ENCODE measurements at regions not wholly inside any gene's neighbourhood (a gene's known extent, or its start where the extent isn't known, plus 50 kb on each side); places are given as distances from the start of the nearest gene placed in this dataset.

DNA sequence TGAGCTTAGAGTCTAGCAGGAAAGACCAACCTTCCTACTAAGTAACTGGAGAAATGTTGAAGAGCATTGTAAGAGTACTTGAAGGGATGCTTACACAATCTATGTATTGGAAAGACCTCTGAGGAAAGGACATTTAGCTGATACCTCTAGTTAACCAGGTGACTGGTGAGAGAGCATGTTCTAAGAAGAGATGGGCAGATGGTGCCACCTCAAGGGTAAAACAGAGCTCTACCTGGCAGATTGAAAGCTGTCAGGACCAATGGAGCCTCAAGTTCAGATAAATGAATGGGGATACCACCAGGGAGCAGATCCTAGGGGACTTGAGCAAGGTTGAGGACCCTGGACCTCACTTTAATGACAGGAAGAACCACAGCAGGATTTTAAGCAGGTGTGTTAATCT is 196.4 kb downstream of the QDPR start:
- H2BK15ac ChIP-seq (ENCODE audit: low read length): no peak overlapping the region
- no peaks in the 10 kb centered on the region for H3K36me3 ChIP-seq (replicated peaks in 1 of 2; ENCODE audit: control insufficient read depth in 2 of 2, insufficient read depth in 2 of 2, low read length in 2 of 2)
- no peak overlapping the region for H4K91ac ChIP-seq (ENCODE audit: low read depth, low read length, poor library complexity)
- no peak overlapping the region for H3K18ac ChIP-seq (ENCODE audit: low read length)
- no peak overlapping the region for H2BK12ac ChIP-seq (ENCODE audit: low read length)
- no peak overlapping the region for H2AK5ac ChIP-seq (ENCODE audit: low read depth, low read length)
- no peak overlapping the region for H4K8ac ChIP-seq (ENCODE audit: low read depth, low read length)
- H3K27ac ChIP-seq (replicated peaks; ENCODE audit: low read length): no peak overlapping the region
- H3K4ac ChIP-seq (ENCODE audit: low read length): no peak overlapping the region
- H3K4me2 ChIP-seq (ENCODE audit: insufficient read depth, low read length, poor library complexity, severe bottlenecking): no peak overlapping the region
- no peak overlapping the region for H2AFZ ChIP-seq (ENCODE audit: low read length)
- H3K4me1 ChIP-seq (ENCODE audit: control insufficient read depth in 2 of 2, insufficient read depth in 1 of 2, low read depth in 1 of 2, low read length in 2 of 2): no peaks in the 10 kb centered on the region
- no peak overlapping the region for H3K4me3 ChIP-seq (ENCODE audit: low read length in 2 of 2)
- H2BK120ac ChIP-seq (ENCODE audit: low read depth, low read length): no peak overlapping the region
- no peak overlapping the region for H3K14ac ChIP-seq (ENCODE audit: low read length)
- peaks cover 2 to 3% of the 10 kb centered on the region in 2 donors for H3K9me3 ChIP-seq (replicated peaks in 1 of 2; ENCODE audit: control insufficient read depth in 2 of 2, insufficient read depth in 1 of 2, low read depth in 1 of 2, low read length in 2 of 2)
- DNase-seq (ENCODE audit: low spot score): no peak
- H2BK5ac ChIP-seq (ENCODE audit: low read length): no peak overlapping the region
- H3K23ac ChIP-seq (ENCODE audit: low read depth, low read length, poor library complexity): no peak overlapping the region
- no peak overlapping the region for H3K9ac ChIP-seq (ENCODE audit: low read depth, low read length, poor library complexity)
- no peaks in the 10 kb centered on the region for H3K79me1 ChIP-seq (ENCODE audit: low read depth, low read length)
- peaks cover 0 to 2% (median 0%) of the 10 kb centered on the region in 3 experiments for H3K27me3 ChIP-seq (ENCODE audit: control insufficient read depth in 3 of 3, insufficient read depth in 3 of 3, low read depth in 1 of 3, low read length in 3 of 3)

DNA sequence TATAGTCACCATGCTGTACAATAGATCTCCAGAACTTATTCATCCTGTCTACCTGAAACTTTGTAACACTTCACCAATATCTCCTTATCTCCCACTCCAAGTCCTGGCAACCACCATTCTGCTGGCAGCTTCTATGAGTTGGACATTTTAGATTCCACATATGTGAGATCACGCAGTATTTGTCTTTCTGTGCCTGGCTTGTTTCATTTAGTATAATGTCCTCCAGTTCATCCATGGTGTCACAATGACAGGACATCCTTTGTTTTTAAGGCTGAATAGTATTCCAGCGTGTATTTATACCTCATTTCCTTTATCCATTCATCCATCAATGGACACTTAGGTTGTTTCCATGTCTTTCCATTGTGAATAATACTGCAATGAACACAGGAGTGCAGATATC is 198.7 kb downstream of the QDPR start:
- no peak overlapping the region for H3K27ac ChIP-seq (replicated peaks; ENCODE audit: low read length)
- no peak for DNase-seq (ENCODE audit: low spot score)
- H3K9me3 ChIP-seq (replicated peaks in 1 of 2; ENCODE audit: control insufficient read depth in 2 of 2, insufficient read depth in 1 of 2, low read depth in 1 of 2, low read length in 2 of 2): no peaks in the 10 kb centered on the region
- H3K36me3 ChIP-seq (replicated peaks in 1 of 2; ENCODE audit: control insufficient read depth in 2 of 2, insufficient read depth in 2 of 2, low read length in 2 of 2): no peaks in the 10 kb centered on the region
- no peak overlapping the region for H3K4me2 ChIP-seq (ENCODE audit: insufficient read depth, low read length, poor library complexity, severe bottlenecking)
- no peak overlapping the region for H2BK12ac ChIP-seq (ENCODE audit: low read length)
- no peak overlapping the region for H2BK5ac ChIP-seq (ENCODE audit: low read length)
- H3K9ac ChIP-seq (ENCODE audit: low read depth, low read length, poor library complexity): no peak overlapping the region
- H2AFZ ChIP-seq (ENCODE audit: low read length): no peak overlapping the region
- H3K4me3 ChIP-seq (ENCODE audit: low read length in 2 of 2): no peak overlapping the region
- WGBS, 2 donors (ENCODE audit: extremely low coverage in 2 of 2, insufficient read length in 2 of 2, insufficient replicate concordance in 1 of 2): no CpG with 5 or more reads among the region's 2 CpGs
- H3K27me3 ChIP-seq (ENCODE audit: control insufficient read depth in 3 of 3, insufficient read depth in 3 of 3, low read depth in 1 of 3, low read length in 3 of 3): no peaks in the 10 kb centered on the region
- H4K8ac ChIP-seq (ENCODE audit: low read depth, low read length): no peak overlapping the region
- no peak overlapping the region for H2BK120ac ChIP-seq (ENCODE audit: low read depth, low read length)
- no peak overlapping the region for H3K14ac ChIP-seq (ENCODE audit: low read length)
- no peak overlapping the region for H3K4ac ChIP-seq (ENCODE audit: low read length)
- no peaks in the 10 kb centered on the region for H3K4me1 ChIP-seq (ENCODE audit: control insufficient read depth in 2 of 2, insufficient read depth in 1 of 2, low read depth in 1 of 2, low read length in 2 of 2)
- H2BK15ac ChIP-seq (ENCODE audit: low read length): no peak overlapping the region
- no peak overlapping the region for H3K23ac ChIP-seq (ENCODE audit: low read depth, low read length, poor library complexity)
- H2AK5ac ChIP-seq (ENCODE audit: low read depth, low read length): no peak overlapping the region
- no peaks in the 10 kb centered on the region for H3K79me1 ChIP-seq (ENCODE audit: low read depth, low read length)
- H3K18ac ChIP-seq (ENCODE audit: low read length): no peak overlapping the region
- no peak overlapping the region for H4K91ac ChIP-seq (ENCODE audit: low read depth, low read length, poor library complexity)

DNA sequence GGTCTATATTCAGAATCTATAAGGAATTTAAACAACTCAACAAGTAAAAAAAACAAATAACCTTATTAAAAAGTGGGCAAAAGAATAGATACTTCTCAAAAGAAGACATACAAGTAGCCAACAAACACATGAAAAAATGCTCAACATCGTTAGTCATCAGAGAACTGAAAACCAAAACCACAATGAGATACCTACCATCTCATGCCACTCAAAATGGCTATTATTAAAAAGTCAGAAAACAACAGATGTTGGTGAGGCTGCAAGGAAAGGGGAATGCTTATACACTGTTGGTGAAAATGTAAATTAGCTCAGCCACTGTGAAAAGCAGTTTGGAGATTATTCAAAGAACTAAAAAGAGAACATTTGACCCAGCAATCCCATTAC is 201.6 kb downstream of the QDPR start:
- Histone ChIP-seq H2BK5ac (ENCODE audit: low read length) (no peak overlapping the region), H2BK12ac (ENCODE audit: low read length) (no peak overlapping the region), H2AK5ac (ENCODE audit: low read depth, low read length) (no peak overlapping the region), H3K18ac (ENCODE audit: low read length) (no peak overlapping the region), H3K23ac (ENCODE audit: low read depth, low read length, poor library complexity) (no peak overlapping the region), H3K4me2 (ENCODE audit: insufficient read depth, low read length, poor library complexity, severe bottlenecking) (no peak overlapping the region), H3K27ac (replicated peaks; ENCODE audit: low read length) (no peak overlapping the region), H4K8ac (ENCODE audit: low read depth, low read length) (no peak overlapping the region), H2AFZ (ENCODE audit: low read length) (no peak overlapping the region), H3K4ac (ENCODE audit: low read length) (no peak overlapping the region), H3K27me3 (ENCODE audit: control insufficient read depth in 3 of 3, insufficient read depth in 3 of 3, low read depth in 1 of 3, low read length in 3 of 3) (no peaks in the 10 kb centered on the region), H3K9ac (ENCODE audit: low read depth, low read length, poor library complexity) (no peak overlapping the region), H3K4me3 (ENCODE audit: low read length in 2 of 2) (no peak overlapping the region), H3K14ac (ENCODE audit: low read length) (no peak overlapping the region), H2BK120ac (ENCODE audit: low read depth, low read length) (no peak overlapping the region), H3K36me3 (replicated peaks in 1 of 2; ENCODE audit: control insufficient read depth in 2 of 2, insufficient read depth in 2 of 2, low read length in 2 of 2) (no peaks in the 10 kb centered on the region), H3K79me1 (ENCODE audit: low read depth, low read length) (no peaks in the 10 kb centered on the region), H2BK15ac (ENCODE audit: low read length) (no peak overlapping the region), H3K4me1 (ENCODE audit: control insufficient read depth in 2 of 2, insufficient read depth in 1 of 2, low read depth in 1 of 2, low read length in 2 of 2) (no peaks in the 10 kb centered on the region), H4K91ac (ENCODE audit: low read depth, low read length, poor library complexity) (no peak overlapping the region), H3K9me3 (replicated peaks in 1 of 2; ENCODE audit: control insufficient read depth in 2 of 2, insufficient read depth in 1 of 2, low read depth in 1 of 2, low read length in 2 of 2) (peaks cover 0 to 2% of the 10 kb centered on the region in 2 donors)
- no CpG with 5 or more reads among the region's 1 CpG for WGBS, 2 donors (ENCODE audit: extremely low coverage in 2 of 2, insufficient read length in 2 of 2, insufficient replicate concordance in 1 of 2)
- no peak for DNase-seq (ENCODE audit: low spot score)

GRCh38 chr4:17309567-17310268 is 202.2 kb downstream of the QDPR start:
- Histone ChIP-seq H3K9me3 (replicated peaks in 1 of 2; ENCODE audit: control insufficient read depth in 2 of 2, insufficient read depth in 1 of 2, low read depth in 1 of 2, low read length in 2 of 2) (peaks cover 0 to 2% of the 10 kb centered on the region in 2 donors), H3K18ac (ENCODE audit: low read length) (no peak overlapping the region), H3K4me3 (ENCODE audit: low read length in 2 of 2) (no peak overlapping the region), H3K4me2 (ENCODE audit: insufficient read depth, low read length, poor library complexity, severe bottlenecking) (no peak overlapping the region), H4K8ac (ENCODE audit: low read depth, low read length) (no peak overlapping the region), H3K4me1 (ENCODE audit: control insufficient read depth in 2 of 2, insufficient read depth in 1 of 2, low read depth in 1 of 2, low read length in 2 of 2) (no peaks in the 10 kb centered on the region), H3K23ac (ENCODE audit: low read depth, low read length, poor library complexity) (no peak overlapping the region), H3K79me1 (ENCODE audit: low read depth, low read length) (no peaks in the 10 kb centered on the region), H2BK15ac (ENCODE audit: low read length) (no peak overlapping the region), H3K36me3 (replicated peaks in 1 of 2; ENCODE audit: control insufficient read depth in 2 of 2, insufficient read depth in 2 of 2, low read length in 2 of 2) (no peaks in the 10 kb centered on the region), H3K14ac (ENCODE audit: low read length) (no peak overlapping the region), H2BK5ac (ENCODE audit: low read length) (no peak overlapping the region), H2AK5ac (ENCODE audit: low read depth, low read length) (no peak overlapping the region), H2BK120ac (ENCODE audit: low read depth, low read length) (no peak overlapping the region), H3K27ac (replicated peaks; ENCODE audit: low read length) (no peak overlapping the region), H2BK12ac (ENCODE audit: low read length) (no peak overlapping the region), H2AFZ (ENCODE audit: low read length) (no peak overlapping the region), H3K4ac (ENCODE audit: low read length) (no peak overlapping the region), H3K9ac (ENCODE audit: low read depth, low read length, poor library complexity) (no peak overlapping the region), H3K27me3 (ENCODE audit: control insufficient read depth in 3 of 3, insufficient read depth in 3 of 3, low read depth in 1 of 3, low read length in 3 of 3) (no peaks in the 10 kb centered on the region), H4K91ac (ENCODE audit: low read depth, low read length, poor library complexity) (no peak overlapping the region)
- no CpG with 5 or more reads among the region's 1 CpG for WGBS, 2 donors (ENCODE audit: extremely low coverage in 2 of 2, insufficient read length in 2 of 2, insufficient replicate concordance in 1 of 2)
- no peak for DNase-seq (ENCODE audit: low spot score)

Measured in neuronal stem cell (in vitro differentiated cells).